HG03571 (cell line): ENCODE measurements at regions not wholly inside any gene's neighbourhood (a gene's known extent, or its start where the extent isn't known, plus 50 kb on each side); places are given as distances from the start of the nearest gene placed in this dataset.
"Not testable (repeated sequence)": the region's sequence is repeated elsewhere in the genome, so short reads cannot be mapped to it uniquely, and the experiment has no call there.

Experiments used
- ATAC-seq: cut with Tn5 transposase; IDR thresholded peaks from one replicate; pipeline ENCODE4 v1.9.1; 2021; ENCODE audit not compliant: unreplicated experiment

DNA sequence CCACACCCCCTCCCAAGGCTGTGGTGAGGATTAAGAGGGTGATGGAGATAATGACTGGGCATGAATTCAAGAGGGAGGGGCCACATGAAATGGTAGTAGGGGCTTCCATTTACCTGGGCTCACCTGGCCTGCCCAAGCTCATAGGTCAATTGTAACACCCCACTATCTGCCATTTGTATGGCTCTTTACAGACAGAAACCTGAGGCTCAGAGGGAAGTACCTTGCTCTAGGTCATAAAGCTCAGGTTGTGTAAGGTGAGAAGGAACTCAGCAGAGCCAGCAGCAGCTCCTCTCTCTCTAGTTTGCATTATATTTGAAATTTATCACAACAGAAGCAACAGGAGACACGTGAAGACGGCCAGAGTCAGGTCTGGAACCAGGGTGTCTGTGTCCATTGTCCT, 133.4 kb upstream of the ALDH1B1 start:
- no peak for ATAC-seq

DNA sequence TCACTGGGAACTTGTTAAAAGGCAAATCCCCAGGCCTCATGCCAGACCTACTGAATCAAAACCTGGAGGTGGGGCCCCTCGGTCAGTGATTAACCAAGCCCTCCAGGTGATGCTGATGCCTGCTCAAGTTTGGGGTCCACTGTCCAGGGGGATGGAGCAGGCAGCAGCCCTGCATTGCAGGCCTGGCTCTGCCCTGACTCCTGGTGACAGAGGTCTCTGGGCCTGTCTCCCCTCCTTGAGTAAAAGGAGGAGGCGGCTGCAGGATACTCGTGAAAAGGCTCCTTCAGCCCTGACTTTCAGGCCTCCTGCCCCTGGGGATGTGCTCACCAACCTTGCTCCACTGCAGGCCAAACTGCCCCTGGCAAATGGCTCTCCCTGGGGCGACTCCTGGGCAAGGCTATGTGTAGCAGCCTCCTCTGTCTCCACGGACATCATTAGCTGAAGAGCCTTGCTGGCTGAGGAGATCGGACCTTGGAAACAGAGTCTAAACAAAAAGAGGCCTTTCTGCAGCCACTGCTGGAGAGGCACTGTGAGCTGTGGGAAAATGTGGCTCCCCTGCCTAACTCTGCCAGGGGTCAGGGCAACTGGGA, 134.8 kb upstream of the ALDH1B1 start:
- no peak for ATAC-seq

DNA sequence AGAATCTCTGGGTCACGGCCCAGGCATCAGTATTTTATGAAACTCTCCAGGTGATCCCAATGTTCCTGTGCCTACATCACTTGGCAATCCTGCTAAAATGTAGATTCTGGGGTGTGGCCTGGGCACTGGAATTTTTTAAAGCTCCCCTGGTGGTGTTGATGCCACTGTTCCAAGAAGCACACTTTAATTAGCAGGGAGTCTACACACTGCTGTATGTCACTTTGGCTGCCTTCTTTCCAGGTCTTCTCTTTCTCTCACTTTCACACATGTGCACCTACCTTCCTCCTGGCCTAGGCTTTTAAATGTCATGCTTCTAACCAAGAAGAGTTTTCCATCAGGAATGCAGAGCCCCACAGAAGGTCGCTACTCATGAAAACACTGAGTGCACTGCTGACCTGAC, 136.0 kb upstream of the ALDH1B1 start:
- no peak for ATAC-seq

DNA sequence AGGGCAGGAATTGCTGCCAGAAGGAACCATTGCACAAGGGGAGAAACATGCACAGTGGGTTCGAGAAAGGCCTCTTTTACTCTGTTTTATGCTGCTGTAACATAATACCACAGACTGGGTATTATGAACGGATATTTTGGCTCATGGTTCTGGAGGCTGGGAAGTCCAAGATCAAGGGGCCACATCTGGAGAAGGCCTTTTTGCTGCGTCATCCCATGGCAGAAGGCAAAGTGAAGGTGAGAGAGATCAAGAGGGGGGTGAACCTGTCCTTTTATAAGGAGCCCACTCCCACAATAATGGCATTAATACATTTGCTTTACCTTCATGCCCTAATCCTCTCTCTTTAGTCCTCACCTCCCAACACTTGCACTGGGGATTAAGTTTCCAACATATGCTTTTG, 136.9 kb upstream of the ALDH1B1 start:
- ATAC-seq, result no peak

DNA sequence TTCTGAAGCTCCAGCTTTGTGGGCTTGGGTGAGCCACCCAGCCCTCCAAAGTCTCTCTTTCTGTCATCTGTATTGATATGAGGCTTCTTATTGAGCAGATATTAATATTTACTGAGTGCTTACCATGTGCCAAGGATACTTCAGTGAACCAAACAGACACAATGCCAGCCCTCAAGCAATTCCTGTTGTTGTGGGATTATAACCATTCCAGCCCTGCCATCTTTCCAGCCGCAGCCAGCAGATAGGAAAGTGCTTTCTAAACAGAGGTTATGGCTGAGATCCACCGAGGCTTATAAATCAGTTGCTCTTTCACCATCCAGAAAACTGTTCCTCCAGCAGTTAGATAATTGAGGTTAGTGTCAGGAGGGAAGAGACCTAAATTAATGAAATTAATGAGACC, 137.7 kb upstream of the ALDH1B1 start:
- no peak for ATAC-seq

DNA sequence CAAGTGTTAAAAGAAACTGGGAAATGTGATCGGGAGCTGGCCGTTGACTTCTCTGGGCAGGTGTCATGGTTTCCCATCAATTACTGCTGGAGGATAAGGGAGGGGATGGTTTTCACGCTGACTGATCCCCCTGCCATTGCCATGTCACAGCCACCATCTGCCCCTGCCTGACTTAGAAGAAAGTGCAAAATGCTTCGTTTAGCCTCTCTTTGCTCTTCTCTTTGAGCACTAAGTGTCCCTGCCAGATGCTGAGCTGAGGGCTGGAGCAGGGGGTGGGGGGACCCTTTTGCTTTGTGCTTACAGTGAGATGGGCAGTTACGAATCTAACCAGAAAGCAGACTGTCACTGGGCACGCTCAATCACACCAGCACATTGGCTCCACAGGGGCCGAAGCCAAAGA, 138.4 kb upstream of the ALDH1B1 start:
- no peak for ATAC-seq

DNA sequence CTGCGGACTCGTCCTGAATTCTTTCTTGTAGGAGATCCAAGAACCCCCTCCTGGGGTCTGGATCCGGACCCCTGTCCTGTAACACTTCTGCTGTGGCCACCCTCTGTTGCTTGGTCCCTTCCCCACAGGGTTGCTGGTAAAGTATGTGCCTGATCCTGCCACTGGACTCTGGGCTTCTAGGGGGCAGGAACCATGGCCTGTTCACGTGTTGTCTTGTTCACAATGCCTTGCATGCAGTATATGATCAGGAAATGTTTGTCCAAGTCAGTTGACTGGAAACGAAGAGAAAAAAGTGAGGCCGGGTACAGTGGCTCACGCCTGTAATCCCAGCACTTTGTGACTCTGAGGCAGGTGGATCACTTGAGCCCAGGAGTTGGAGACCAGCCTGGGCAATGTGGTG, 139.3 kb upstream of the ALDH1B1 start:
- no peak for ATAC-seq

DNA sequence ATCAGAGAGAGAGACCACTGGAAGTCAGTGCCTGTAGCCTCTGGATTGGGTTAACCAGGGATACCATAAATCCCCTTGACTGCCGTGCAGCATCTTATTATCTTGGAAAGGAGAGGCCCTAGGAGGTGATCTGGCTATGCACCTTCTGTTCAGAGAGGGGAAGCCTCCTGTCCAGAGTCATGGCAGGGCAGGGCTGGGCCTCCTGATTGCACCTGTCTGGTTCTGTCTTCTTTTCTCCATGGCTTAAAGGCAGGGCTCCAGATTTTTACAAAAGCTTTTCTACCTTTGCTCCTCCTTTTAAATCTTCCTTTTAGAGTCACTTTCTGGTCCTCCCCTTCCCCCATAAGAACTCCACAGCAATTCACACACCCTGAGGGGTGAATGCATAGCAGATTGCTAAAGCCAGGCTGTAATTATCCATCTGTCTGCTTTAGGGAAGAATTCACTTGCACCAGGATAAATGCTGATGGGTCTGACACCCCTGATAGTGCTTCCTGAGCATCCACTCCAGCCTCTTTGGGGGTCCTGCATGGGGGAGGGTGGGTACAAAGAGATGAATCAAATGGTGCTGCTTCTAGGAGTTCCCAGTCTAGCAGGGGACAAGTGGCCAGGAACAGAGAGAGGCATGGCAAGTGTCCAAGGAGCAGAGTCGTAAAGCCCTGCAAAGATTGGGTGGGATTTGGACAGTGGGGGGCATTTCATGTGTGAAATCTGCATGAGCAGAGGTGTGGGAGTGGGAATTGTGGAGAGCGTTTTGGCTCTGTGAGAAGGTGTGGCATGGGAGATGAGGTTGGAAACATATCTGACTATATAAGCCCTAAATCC, 141.3 kb upstream of the ALDH1B1 start:
- ATAC-seq, result no peak

DNA sequence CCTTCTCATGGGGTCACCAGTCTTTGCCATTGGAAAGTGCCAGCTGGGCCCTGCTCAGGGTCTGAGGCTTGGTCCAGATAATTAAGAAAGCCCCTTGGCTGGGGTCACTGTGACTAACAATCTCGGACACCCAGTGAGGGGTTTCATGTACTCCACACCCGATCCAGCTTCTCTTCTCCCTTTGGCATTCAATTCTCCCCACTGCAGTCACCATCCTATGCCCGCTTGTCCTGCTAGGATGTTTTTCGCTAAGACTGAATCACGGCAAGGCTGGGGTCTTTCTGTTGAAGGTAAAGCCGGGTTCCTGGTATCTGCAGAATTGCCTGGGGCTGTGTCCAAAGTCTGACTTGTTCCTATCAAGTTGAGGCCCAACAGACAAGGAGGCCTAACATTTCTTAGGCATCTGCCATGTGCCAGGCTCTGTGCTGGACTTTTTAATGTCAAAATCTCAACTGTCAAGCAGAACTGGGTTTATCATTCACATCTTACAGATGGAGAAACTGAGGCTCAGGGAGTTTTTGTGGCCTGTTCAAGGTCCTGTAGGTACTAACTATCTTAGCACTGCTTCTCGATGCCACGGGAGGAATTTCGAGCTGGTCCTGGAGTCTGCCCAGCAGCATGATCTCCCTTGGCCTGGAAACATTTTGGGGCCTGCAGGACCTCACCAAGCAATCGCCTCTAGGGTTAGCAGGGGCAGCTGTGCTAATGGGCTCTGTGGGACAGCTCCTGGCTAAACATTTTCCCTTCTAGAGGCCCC, 142.0 kb upstream of the ALDH1B1 start:
- no peak for ATAC-seq

DNA sequence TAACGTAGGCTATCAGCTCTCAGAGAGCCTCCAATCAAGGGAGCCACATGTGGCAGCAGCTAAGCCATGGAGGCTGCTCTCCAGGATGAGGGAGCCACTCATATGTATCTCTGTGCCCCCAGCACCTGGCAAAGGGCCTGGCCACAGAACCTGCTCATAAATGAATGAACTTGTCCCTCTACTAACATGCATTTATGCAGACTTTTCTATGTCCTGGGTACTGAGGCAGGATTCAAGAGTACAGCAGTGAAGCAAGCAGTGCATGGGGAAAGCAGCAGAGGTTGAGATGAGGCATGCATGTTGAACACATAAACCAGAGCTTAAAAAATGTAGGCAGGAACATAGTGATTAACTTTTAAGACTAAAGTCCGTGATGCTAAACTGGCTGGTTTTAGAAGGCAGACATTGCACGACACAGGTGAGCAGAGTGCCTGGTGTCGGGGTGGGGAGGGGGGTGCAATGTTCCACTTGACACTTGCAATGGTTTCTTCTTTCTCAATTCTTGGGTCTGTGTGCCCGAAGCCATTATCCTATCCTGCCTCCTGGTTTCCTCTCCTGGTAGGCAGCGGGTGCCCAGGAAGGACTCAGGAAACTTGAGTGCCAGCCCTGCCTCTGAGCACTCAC, 142.8 kb upstream of the ALDH1B1 start:
- no peak for ATAC-seq

DNA sequence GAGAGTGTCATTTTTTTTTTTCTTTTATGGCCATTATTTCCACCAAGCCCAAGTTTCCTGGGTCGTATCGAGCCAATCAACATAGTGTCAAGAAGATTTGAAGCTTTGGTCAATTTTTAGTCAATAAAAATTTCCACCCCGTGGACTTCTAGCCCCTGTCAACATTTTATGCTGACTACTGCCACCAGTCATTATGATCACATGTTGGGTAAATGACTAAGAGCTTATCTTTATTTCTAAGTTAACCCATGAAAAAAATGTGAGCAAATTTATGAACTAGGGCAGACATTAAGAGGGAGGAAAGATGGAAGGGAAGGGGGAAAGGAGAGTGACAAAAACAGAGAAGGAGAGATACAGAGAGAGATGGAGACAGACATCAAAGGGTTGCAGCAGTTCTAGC, 143.5 kb upstream of the ALDH1B1 start:
- ATAC-seq, result no peak

DNA sequence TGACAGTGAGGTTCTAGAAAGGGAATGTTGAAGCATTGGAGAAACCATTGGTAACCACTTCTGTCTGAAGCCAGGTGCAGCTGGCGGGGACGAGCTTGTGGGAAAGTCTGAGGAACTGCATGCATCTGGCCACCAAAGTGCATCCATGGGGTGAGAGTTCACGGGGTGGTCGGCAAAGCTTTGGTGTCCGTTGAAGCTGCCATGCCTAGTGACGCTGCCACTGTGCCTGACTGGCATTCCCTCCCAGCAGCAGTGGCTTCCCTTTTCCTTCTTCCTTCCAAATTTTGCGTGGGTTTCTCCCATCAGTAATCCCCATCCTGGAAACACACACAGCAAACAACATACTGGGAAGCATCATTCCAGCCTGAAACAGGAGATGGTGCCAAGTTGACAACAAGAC, 145.7 kb upstream of the ALDH1B1 start:
- ATAC-seq, result no peak

DNA sequence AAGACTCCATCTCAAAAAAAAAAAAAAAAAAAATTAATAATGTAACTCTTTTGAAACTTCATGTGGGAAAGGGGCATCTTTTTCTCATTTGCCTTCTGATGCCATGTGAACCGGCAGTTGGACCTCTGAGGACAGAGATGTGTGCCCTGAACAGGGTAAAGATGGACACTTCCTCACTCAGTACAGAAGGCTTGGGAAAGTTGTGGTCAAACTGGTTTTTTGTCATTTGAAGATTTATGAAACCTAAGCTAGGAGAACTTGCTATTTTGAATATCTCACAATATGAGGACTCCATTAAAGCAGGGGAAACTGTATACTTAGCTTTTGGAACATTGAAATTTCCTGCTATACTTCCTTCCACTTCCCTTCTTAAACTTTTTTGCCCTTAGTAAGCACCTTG, 147.5 kb upstream of the ALDH1B1 start:
- ATAC-seq, result no peak

DNA sequence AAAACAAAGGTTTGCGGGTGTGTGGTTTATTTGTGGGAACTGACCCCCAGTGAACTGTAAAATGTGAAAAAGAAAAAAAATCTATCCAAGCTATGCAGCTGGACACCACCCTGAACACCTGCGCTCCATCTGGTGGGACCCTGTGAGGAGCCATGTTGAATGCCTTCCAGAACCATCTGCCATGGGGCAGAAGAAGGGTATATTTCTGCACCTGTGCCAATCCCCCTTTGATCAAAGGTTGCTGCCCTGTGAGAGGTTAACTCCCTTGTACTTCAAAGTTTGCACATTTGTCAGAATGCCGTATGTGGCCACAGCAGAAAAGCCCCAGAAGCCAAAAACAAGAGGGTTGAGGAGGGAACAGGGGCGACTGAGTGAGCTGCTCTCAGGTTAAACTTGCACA, 148.5 kb upstream of the ALDH1B1 start:
- no peak for ATAC-seq

DNA sequence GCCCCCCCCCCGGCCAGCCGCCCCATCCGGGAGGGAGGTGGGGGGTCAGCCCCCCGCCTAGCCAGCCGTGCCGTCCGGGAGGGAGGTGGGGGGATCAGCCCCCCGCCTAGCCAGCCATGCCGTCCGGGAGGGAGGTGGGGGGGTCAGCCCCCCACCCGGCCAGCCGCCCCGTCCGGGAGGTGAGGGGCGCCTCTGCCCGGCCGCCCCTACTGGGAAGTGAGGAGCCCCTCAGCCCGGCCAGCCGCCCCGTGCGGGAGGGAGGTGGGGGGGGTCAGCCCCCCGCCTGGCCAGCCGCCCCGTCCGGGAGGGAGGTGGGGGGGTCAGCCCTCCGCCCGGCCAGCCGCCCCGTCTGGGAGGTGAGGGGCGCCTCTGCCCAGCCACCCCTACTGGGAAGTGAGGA, 150.4 kb upstream of the ALDH1B1 start:
- ATAC-seq, result not testable (repeated sequence)

DNA sequence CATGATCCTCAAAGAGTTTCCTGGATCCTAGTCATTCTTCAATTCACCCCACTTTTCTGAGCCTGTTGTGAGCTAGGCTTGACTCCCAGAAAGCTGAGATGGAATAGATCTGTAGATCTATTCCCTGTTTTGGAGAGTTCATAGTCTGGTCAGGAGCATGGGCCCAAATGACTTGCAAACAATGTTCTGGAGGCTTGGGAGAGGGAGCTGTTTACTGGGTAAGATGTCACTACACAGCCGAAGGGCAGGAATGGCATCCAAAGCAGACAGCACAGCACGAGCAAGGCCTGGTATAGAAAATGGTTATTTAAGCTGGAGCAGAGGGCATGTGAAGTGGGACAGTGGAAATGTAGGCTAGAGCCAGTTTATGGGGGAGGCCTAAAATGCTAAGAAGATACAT, 152.5 kb upstream of the ALDH1B1 start:
- ATAC-seq, result no peak

DNA sequence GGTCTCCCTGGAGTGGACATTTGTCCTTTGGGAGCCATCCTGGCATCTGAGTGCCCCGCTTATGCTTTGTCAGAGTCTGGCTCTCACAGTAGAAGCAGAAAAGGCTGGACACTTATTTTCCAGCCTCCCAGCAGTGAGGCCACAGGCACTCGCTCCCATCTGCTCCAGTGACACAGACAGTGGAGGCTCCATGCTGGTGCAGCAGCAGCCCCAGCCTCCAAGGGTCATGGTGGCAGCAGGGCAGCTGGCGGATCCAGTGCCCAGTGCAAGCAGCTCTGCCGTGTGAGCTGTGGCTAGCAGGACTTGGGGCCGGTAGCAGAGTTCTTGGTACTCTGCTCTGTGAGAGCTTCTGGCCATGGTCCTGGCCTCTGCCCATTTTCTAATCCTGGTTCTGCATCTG, 157.3 kb upstream of the ALDH1B1 start:
- ATAC-seq, result no peak

DNA sequence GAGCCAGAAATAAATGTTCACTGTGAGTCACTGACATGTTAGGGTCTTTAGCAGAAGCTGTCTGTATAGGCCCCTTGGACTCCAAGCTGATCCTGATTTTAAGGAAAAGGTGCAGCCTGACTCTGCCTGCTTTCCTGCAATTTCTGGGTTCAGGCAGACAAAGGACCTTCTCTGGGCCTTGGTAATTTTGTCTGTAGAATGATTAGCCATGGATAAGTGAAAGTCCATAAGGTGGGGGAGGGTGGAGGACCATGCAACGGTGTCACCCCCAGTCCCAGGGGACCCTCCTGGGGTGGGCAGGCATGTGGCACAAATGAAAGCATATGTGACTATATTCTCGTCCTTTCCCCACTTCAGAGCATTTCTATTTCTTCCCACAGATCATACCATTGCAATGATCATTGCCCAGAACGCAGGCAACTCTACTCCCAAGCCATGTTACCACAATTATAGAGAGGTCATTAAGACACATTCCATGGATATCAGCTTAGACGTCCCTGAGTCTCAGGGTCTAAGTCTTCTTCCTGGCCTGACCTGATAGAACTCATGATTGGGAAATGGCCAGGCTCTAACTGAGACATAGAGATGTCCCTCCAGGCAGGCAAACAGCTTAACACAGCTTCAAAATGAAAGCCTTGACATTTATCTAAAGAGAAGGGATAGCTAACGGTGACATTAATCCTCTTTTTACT, 157.9 kb upstream of the ALDH1B1 start:
- no peak for ATAC-seq

DNA sequence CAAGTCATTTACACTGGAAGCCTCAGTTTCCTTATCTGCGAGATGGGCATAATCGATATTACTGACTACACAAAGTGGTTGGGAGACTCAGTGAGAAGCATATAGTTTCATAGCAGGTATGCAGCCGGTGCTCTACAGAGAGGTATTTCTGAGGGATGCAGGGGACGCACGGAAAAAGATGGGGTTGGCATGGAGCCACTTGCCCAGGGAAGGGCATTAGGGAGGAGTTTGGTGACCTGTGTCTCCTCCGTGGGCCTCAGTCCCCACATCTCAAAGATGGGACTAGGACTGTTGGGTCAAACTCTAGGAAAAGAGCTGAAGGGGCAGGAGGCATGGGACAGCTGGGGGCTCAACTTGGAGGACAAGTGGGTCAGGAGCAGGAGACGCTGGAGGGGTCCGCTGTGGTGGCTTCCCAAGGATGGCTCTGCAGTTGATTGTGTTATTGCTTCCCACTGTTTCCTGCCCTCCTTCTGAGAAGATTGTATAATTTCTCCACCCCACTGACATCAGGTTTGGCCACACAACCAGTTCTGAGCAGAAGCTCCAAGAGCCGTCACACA, 158.6 kb upstream of the ALDH1B1 start:
- ATAC-seq, result no peak

DNA sequence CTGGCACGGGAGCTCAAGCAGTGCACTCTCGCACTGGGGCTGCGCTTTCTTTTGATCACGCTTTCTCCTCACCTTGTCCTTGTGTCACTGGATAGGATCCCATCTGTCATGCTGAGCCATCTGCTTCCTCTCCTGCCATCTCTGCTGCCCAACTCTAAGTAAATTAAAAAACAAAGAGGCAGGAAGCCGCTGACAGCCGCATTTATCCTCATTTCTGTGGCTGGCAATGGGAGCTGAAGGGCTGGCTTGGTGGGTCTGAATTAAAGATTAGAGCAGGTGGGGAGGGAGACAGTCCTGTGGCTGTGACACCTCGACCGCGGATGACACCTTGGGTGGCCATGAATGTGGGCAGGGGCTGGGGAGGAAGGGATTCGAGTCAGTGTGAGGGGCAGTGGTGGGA, 159.2 kb upstream of the ALDH1B1 start:
- no peak for ATAC-seq

DNA sequence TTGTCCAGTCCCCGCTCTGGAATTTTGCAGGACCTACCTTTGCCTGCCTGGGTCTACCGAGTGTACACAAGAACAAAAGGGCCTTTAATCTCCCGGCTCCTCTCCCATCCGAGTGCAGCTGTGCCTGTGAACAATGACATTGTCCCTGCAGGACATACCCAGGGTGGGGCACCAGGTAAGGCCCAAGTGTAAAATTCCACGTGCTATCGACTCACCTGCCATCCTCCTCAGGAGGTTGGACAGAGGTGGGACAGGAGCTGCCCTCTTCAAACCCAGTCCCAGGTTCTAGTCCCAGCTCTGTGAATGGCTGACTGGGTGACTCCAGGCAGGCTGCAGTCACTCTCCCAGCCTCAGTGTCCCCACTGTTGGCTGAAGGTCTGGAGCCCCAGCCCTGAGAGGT, 159.6 kb upstream of the ALDH1B1 start:
- no peak for ATAC-seq
